GM12891 (cell line): ENCODE measurements at regions not wholly inside any gene's neighbourhood (a gene's known extent, or its start where the extent isn't known, plus 50 kb on each side); places are given as distances from the start of the nearest gene placed in this dataset.

Experiments used
- POLR2A ChIP-seq: IDR thresholded peaks from 2 replicates; pipeline ENCODE4 v1.6.1; 2011; ENCODE audit warnings: low read depth, low read length, control low read depth
- SPI1 ChIP-seq: IDR thresholded peaks from 2 replicates; pipeline ENCODE4 v1.6.1; 2011; ENCODE audit warnings: low read depth, low read length, control low read depth
- TAF1 ChIP-seq: IDR thresholded peaks from 2 replicates; pipeline ENCODE4 v1.6.1; 2011; ENCODE audit warnings: low read depth, low read length, control low read depth

DNA sequence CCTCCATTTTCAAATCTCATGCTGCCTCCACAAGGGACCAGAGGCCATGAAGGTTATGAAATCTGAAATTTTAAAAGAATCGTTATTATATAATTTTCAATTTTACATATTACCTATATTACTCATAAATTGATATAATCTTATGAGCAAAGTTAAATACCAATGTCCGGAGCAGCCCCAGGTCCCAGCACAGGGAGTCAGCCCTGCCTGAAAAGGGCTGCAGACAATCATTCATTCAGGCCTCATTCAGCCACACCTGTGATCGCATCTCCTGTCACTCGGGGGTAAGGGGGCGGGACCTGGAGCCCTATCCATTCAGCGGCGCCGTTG is 172.5 kb downstream of the AHSP start:
- TF ChIP-seq TAF1: no peak
- no peak for TF ChIP-seq POLR2A
- no peak for TF ChIP-seq SPI1
